GM21576 (cell line): ENCODE measurements at regions not wholly inside any gene's neighbourhood (a gene's known extent, or its start where the extent isn't known, plus 50 kb on each side); places are given as distances from the start of the nearest gene placed in this dataset.
"Not testable (repeated sequence)": the region's sequence is repeated elsewhere in the genome, so short reads cannot be mapped to it uniquely, and the experiment has no call there.

Experiments
- ATAC-seq: cut with Tn5 transposase; IDR thresholded peaks from one replicate; pipeline ENCODE4 v1.9.1; 2021; ENCODE audit warnings: mild to moderate bottlenecking, moderate library complexity; ENCODE audit not compliant: unreplicated experiment

DNA sequence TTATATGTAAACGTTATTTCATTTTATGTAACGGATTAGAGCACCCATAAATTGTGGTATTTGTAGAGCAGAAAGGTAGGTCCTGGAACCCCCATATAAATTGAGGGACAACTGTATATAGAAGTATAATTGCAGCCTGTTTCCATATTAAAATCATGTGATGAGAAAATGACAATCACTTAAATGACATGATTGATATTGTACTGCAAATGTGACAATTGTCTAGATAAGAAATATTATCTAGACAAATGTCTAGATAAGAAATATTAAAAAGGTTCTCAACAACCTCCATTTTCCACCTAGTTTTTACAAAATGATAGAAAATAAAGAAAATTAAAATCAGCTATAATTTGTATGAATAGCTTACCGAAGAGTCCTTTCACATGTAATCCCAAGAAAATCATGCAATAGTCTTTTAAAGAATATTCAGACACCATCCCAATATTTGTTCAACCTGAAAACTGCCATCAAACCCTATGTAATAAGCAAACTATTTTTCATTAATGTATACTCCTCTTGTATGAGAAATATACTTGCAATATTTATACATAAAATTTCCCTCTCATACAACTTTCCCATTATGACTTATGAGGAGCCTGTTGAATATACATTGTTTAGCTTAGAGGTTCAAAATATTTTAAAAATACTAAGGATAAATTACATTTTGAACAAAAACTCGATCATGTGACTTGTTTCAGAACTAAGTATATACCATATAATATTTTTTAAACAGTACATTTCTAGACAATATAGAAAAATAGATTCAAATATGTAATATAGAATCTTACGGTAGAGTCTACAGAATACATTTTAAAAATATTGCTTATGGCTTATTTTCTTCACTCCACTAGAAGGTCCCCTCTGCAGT is 153.2 kb downstream of the CRPPA start:
- ATAC-seq = no peak

DNA sequence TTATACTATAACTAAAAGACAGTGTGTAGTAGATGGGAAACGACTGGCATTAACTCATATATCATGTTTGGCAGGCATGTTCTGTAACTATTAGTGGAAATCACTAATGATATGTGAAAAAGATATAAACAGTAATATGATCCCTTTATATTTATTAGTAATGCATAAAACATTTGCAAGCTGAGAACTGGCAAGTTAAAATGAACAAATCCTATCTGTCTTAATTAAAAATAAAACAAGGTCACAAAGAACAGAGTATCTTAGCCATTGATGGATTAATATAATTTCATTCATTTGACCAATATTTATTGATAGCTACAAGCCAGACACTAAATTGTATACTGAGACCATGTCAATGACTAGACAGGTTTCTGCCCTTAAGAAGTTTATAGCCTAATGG is 154.5 kb downstream of the CRPPA start:
- no peak for ATAC-seq

DNA sequence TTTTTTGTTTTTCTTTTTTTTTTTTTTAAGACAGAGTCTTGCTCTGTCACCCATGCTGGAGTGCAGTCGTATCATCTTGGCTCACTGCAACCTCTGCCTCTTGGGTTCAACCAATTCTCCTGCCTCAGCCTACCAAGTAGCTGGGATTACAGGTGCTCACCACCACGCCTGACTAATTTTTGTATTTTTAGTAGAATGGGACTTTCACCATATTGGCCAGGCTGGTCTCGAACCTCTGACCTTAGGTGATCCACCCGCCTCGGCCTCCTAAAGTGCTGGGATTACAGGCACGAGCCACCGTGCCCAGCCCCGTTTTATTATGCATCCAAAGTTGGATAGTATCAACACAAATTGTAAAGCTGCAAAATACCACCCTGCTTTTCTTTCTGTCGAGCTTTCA is 154.9 kb downstream of the CRPPA start:
- ATAC-seq = not testable (repeated sequence)

DNA sequence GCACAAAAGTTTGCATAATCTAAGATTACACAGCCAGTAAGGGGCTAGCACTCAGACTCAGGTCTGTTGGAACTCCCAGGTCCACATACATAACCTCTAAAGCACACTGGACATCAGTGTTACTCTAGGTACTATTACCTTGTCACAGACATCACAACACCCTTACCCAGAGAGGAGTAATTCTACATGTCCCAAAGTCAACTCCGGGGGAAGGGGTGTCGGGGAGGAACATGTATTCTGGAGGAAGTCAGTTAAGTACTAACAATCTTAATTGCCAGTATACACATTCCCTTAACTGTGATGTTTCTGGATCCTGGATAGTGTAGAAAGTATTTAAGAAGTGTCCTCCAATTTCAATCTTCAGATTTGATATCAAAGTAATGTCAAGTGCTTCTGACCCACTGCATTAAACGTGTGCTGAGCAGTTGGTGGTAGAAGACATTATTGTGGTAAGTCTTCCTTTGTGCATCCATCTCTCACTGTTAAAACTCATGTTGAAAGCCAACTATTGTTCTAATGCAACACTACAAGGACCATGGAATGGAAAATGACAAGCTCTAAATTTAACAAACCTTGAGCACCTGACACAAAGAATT is 155.4 kb downstream of the CRPPA start:
- no peak for ATAC-seq

DNA sequence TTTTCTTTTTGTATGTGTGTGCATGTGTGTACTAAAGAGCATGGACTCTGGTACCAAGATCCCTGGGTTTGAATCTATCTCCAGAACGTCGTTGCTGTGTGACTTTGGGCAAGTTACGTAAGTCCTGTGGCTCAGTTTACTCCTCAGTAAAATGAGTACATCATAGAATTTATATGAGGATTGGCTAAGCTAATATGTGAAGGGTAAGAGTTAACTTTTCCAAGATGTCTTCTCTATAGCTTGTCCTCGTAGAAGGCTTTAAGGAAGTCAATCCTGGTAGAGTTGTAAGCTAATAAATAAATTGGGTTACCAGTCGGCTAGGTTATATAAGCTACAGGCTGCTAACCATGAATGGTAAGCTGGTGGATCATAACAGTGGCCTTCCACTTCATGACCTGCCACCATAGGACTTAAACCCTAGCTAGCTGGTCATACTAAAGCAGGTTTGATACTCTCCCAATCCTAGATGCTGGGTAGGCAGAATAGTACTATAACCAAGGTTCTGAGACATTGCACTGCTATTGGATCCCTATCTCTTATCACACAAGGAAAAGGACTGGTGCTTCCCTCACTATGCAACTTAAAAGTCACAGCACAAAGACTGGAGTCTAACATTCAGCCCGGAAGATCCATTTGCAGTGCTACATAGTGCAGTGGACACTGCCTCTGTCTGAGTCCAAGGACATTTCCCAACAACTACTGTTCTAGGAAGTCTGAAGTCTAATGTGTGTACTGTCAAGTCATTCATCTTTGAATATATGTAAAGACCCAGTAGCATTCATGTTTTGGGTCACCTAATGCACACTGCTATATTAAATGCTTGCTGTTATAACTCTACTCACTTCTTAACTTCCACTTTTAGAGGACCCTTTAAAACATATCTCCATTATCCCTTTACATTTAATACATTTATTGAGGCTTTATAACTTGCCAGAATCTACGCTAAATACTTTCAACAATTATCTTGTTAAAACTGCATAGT is 156.2 kb downstream of the CRPPA start:
- no peak for ATAC-seq

DNA sequence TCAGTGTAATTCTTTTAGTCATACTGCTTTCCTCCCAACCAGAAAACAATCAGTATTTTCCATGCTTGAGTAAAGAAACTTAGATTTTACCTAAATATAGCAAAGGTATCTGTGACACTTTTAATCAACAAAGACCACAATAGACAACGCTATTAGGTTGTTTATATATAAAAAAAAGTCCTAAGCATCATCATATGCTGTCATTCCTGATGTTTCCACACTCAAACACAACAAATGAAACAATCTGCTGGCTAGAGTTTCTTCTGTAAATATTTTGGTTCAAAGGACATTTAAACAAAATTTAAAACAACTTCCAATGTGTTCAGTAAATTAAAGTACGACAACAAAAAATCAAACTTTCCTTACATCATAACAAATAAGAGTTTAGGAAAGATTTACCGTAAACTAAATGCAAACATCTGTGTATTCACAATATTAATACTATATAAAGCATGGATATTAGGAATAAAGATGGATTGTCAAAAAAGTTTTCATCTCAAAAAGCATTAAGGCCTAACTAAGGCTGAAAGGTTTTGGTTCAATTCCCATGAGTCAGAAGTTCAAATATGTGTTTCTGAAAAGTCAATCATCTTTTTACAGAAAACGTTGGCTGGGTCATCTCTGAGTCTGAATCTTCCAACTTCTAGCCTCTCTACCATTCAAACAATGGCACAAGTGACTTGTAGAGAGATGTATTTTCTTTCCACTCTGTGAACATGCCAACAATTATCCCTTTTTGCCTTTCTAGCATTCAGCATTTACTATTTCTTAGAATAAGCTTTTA is 157.1 kb downstream of the CRPPA start:
- no peak for ATAC-seq

DNA sequence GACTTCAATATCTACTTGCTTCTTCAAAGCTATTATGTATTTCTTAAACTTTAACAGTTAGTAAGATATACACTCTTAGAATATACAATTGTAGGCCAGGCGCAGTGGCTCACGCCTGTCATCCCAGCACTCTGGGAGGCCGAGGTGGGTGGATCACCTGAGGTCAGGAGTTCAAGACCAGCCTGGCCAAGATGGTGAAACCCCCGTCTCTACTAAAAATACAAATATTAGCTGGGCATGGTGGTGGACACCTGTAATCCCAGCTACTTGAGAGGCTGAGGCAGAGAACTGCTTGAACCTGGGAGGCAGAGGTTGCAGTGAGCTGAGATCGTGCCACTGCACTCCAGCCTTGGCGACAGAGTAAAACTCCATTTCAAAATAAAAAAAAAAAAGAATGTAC is 158.0 kb downstream of the CRPPA start:
- ATAC-seq = not testable (repeated sequence)

DNA sequence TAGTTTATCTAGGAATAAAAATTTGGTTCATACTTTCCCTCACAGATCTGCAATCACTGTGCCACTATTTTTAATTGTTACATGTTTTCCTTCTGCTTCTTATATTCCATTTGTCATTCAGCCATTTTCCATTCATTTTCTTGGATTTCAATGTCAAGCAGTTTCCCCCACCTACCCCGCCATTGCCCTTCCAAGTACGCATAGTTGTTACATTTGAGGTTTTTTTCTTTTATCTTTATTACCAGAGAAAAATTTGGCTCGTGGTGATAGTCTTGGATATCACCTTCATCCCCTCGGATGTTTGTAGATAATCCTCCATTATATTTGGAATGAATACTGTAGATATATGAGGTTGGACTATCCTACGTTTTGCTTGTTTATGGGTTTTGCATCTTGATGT is 159.7 kb downstream of the CRPPA start:
- ATAC-seq = no peak

DNA sequence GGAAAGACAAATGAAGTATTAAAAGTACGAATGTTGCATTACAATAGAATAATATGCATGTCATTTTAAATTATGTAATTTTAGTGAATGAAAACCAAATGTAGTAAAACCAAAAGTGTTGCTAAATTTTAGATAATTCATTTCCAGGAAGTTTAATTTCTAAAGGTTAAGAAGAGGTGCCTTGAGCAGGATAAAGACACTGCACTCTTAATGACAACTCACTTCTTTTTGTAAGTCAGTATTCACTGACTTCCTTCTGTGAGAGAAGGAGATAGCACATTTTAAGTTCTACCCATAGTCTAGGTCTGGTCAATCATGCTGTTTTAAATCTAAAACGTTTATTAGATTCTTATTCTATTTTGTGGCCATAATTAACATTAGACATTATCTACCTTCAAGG is 160.2 kb downstream of the CRPPA start:
- ATAC-seq = no peak

DNA sequence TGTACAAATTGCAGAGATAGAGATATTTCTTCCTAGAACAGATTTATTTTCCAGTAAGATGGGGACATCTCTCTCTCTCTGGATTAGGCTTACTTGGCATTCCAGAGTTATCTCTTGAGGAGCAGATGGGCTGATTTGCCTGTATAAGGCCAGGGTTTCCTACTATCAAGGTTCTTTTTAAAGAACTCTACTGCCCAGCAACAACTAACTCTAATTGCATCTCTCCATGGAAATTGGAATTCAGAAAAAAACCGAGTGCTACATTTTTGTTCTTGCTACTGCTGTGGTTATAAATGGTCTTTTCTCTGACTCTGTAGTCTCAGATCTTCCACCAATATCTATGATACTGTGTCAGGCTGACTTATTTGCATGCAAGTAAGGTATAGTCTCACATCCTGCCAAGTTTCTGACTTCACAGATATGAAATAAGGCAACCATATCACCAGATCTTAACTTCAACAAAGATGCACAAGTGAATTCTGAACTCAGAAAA is 161.1 kb downstream of the CRPPA start:
- ATAC-seq = no peak

DNA sequence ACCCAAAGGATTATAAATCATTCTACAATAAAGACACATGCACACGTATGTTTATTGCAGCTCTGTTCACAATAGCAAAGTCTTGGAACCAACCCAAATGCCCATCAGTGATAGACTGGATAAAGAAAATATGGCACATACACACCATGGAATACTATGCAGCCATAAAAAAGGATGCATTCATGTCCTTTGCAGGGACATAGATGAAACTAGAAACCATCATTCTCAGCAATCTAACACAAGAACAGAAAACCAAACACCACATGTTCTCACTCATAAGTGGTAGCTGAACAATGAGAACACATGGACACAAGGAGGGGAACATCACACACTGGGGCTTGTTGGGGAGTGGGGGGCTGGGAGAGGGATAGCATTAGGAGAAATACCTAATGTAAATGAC is 164.9 kb downstream of the CRPPA start:
- not testable (repeated sequence) for ATAC-seq

DNA sequence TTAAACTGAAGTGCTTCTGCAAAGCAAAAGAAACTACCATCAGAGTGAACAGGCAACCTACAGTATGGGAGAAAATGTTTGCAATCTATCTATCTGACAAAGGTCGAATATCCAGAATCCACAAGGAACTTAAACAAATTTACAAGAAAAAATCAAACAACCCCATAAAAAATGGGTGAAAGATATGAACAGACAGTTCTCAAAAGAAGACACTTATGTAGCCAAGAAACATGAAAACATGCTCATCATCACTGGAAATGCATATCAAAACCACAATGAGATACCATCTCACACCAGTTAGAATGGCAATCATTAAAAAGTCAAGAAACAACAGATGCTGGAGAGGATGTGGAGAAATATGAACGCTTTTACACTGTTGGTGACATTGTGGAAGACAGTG is 165.4 kb downstream of the CRPPA start:
- ATAC-seq = not testable (repeated sequence)

DNA sequence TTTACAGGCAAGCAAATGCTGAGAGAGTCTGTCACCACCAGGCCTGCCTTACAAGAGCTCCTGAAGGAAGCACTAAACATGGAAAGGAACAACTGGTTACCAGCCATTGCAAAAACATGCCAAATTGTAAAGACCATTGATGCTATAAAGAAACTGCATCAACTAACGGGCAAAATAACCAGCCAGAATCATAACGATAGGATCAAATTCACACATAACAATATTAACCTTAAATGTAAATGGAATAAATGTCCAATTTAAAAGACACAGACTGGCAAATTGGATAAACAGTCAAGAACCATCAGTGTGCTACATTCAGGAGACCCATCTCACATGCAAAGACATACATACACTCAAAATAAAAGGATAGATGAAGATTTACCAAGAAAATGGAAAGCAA is 170.7 kb downstream of the CRPPA start:
- not testable (repeated sequence) for ATAC-seq

DNA sequence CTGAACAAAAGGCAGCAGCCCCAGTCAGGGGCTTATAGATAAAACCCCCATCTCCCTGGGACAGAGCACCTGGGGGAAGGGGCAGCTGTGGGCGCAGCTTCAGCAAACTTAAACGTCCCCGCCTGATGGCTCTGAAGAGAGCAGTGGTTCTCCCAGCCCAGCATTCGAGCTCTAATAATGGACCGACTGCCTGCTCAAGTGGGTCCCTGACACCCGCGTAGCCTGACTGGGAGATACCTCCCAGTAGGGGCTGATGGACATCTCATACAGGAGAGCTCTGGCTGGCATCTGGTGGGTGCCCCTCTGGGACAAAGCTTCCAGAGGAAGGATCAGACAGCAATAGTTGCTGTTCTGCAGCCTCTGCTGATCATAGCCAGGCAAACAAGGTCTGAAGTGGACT is 172.1 kb downstream of the CRPPA start:
- ATAC-seq = not testable (repeated sequence)

DNA sequence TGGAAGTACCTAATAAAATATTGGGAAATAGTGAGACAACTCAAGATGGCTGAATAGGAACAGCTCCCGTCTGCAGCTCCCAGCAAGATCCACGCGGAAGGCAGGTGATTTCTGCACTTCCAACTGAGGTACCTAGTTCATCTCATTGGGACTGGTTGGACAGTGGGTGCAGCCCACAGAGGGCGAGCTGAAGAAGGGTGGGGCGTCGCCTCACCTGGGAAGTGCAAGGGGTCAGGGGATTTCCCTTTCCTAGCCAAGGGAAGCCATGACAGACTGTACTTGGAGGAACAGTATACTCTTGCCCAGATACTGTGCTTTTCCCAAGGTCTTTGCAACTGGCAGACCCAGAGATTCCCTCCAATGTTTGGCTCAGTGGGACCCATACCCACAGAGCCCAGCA is 172.8 kb downstream of the CRPPA start:
- ATAC-seq = not testable (repeated sequence)

DNA sequence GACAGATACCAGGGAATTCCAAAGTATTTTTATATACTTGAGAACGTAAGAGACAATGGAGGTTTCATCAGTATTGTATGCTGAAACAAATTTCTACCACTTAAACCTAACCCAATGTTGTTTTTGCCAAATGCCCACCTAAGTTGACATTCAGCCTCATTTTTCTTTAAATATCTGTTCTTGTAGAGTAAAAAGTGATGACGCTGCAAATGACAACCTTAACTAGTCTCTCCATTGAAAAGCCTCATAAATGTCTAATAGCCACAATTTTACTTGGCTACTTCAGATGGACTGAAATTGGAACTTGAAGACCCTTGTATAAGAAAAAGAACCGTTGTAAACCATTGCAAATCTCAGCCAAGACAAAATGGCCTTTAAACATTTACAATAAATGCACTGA is 176.9 kb downstream of the CRPPA start:
- ATAC-seq = no peak

DNA sequence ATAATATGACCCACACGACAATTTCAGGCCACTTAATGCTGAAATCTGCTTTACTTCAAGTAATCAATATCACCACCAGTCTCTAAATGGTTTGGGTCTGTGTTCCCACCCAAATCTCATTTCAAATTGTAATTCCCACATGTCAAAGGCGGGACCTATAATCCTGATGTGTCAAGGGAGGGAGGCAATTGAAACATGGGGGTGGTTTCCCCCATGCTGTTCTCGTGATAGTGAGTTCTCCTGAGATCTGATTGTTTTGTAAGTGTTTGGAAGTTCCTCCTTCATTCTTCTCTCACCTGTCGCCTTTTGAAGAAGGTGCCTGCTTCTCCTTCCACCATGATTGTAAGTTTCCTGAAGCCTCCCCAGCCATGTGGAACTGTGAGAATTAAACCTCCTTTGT is 178.4 kb downstream of the CRPPA start:
- ATAC-seq = no peak

DNA sequence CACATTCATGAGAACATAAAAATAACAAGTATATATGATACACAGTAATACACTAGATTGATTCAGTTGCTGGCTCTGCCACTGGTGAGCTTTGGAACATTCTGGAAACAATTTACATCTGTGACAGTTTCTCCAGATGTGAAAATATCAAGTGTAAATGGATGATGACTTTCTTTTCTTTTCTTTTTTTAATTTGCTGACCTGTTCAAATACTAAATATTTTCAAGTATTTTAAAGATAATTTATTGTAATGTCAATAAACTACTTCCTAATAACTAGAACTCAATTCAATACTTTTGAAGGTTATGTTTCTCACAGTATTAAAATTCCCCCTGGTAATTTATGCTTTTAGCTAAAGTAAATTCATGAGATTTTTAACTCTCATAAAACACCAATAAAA is 180.3 kb downstream of the CRPPA start:
- ATAC-seq = no peak

DNA sequence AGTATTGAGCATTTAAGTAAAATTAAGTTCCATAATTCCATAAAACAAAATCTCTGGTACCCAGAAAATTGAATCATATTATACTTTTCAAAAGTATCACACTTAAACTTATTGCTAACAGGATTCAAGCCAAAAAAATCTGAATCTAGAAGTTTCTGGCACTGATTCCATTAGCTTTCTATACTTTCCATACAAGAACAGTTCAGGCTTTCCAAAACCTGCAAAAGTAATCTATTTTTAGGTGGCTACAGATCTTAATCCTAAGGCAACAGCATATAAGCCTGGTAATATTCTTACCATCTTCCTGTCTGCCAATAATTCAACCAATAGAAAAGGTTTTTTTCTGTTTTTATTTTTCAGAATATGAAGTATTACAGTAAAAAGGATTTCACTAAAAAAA is 185.0 kb downstream of the CRPPA start:
- ATAC-seq = no peak
